H9 (cell line): ENCODE measurements at regions not wholly inside any gene's neighbourhood (a gene's known extent, or its start where the extent isn't known, plus 50 kb on each side); places are given as distances from the start of the nearest gene placed in this dataset.
A peak's percentile ranks its signal among the peaks of the same experiment; 100 is the strongest.

Source experiments
- DNase-seq: peaks from one replicate; pipeline ENCODE4 v3.0.0-alpha.2; 2017
- H2AFZ ChIP-seq: one replicate; pipeline ENCODE4 v1.6.1; 2013; ENCODE audit warnings: mild to moderate bottlenecking, low read length, control low read depth, moderate library complexity
- H2AK5ac ChIP-seq: 2 replicates; pipeline ENCODE4 v1.6.1; 2013; ENCODE audit warnings: low read length, control low read depth, mixed read lengths; ENCODE audit not compliant: insufficient read length
- H2BK120ac ChIP-seq: one replicate; pipeline ENCODE4 v1.6.1; 2013; ENCODE audit warnings: low read depth, mild to moderate bottlenecking, low read length, control low read depth, inconsistent platforms; ENCODE audit not compliant: poor library complexity, severe bottlenecking
- H2BK12ac ChIP-seq: 2 replicates; pipeline ENCODE4 v1.6.1; 2013; ENCODE audit warnings: low read length, control low read depth, mixed read lengths, low read depth; ENCODE audit not compliant: insufficient read length
- H2BK15ac ChIP-seq: 2 replicates; pipeline ENCODE4 v1.6.1; 2013; ENCODE audit warnings: low read depth, low read length, control low read depth
- H2BK20ac ChIP-seq: one replicate; pipeline ENCODE4 v1.6.1; 2013; ENCODE audit warnings: low read depth, mild to moderate bottlenecking, low read length, control low read depth, inconsistent platforms; ENCODE audit not compliant: poor library complexity, severe bottlenecking
- H2BK5ac ChIP-seq: 2 replicates; pipeline ENCODE4 v1.6.1; 2013; ENCODE audit warnings: low read length, control low read depth, mixed read lengths; ENCODE audit not compliant: insufficient read length
- H3K14ac ChIP-seq: 2 replicates; pipeline ENCODE4 v1.6.1; 2013; ENCODE audit warnings: low read length, control low read depth; ENCODE audit not compliant: insufficient read depth
- H3K18ac ChIP-seq: 2 replicates; pipeline ENCODE4 v1.6.1; 2013; ENCODE audit warnings: low read depth, mild to moderate bottlenecking, mixed read lengths, low read length, control low read depth; ENCODE audit not compliant: insufficient read length
- H3K23ac ChIP-seq: 2 replicates; pipeline ENCODE4 v1.6.1; 2013; ENCODE audit warnings: low read length, control low read depth, mixed read lengths, low read depth; ENCODE audit not compliant: insufficient read length
- H3K23me2 ChIP-seq: 2 replicates; pipeline ENCODE4 v1.6.1; 2013; ENCODE audit warnings: low read depth, mild to moderate bottlenecking, mixed read lengths, low read length, control low read depth; ENCODE audit not compliant: insufficient read length, poor library complexity, severe bottlenecking
- H3K27ac ChIP-seq: 2 replicates; pipeline ENCODE4 v1.5.1; 2013; ENCODE audit warnings: low read length, control low read depth, mixed read lengths, low read depth; ENCODE audit not compliant: insufficient read length
- H3K27me3 ChIP-seq: 2 replicates; pipeline ENCODE4 v1.6.1; 2013; ENCODE audit warnings: low read length, control low read depth, inconsistent platforms; ENCODE audit not compliant: insufficient read depth
- H3K4ac ChIP-seq: 2 replicates; pipeline ENCODE4 v1.6.1; 2013; ENCODE audit warnings: low read depth, mild to moderate bottlenecking, control low read depth, inconsistent platforms, low read length, moderate library complexity
- H3K4me1 ChIP-seq: 2 replicates; pipeline ENCODE4 v1.6.1; 2013; ENCODE audit warnings: low read length, control low read depth, inconsistent platforms; ENCODE audit not compliant: insufficient read depth
- H3K4me2 ChIP-seq: 2 replicates; pipeline ENCODE4 v1.6.1; 2013; ENCODE audit warnings: low read length, control low read depth, mixed read lengths; ENCODE audit not compliant: insufficient read length, insufficient read depth
- H3K56ac ChIP-seq: 2 replicates; pipeline ENCODE4 v1.6.1; 2013; ENCODE audit warnings: low read depth, mild to moderate bottlenecking, mixed read lengths, low read length, control low read depth; ENCODE audit not compliant: insufficient read length
- H3K79me1 ChIP-seq: 2 replicates; pipeline ENCODE4 v1.6.1; 2013; ENCODE audit warnings: low read depth, mild to moderate bottlenecking, moderate library complexity, low read length, control low read depth, inconsistent platforms; ENCODE audit not compliant: insufficient read depth, poor library complexity, severe bottlenecking
- H3K79me2 ChIP-seq: 2 replicates; pipeline ENCODE4 v1.6.1; 2013; ENCODE audit warnings: low read length, control low read depth, inconsistent platforms; ENCODE audit not compliant: insufficient read depth
- H3K9ac ChIP-seq: 2 replicates; pipeline ENCODE4 v1.6.1; 2013; ENCODE audit warnings: low read length, control low read depth, mixed read lengths; ENCODE audit not compliant: insufficient read length; ENCODE audit errors: extremely low read depth
- H3K9me3 ChIP-seq: one replicate; pipeline ENCODE4 v1.6.1; 2013; ENCODE audit warnings: low read depth, low read length, inconsistent platforms; ENCODE audit not compliant: control insufficient read depth
- H3T11ph ChIP-seq: one replicate; pipeline ENCODE4 v1.6.1; 2013; ENCODE audit warnings: mild to moderate bottlenecking, low read length, control low read depth, inconsistent platforms
- H4K20me1 ChIP-seq: one replicate; pipeline ENCODE4 v1.6.1; 2013; ENCODE audit not compliant: control insufficient read depth, insufficient read length, insufficient read depth
- H4K5ac ChIP-seq: 2 replicates; pipeline ENCODE4 v1.6.1; 2013; ENCODE audit warnings: low read depth, mild to moderate bottlenecking, mixed read lengths, low read length, control low read depth; ENCODE audit not compliant: insufficient read length
- H4K8ac ChIP-seq: replicated peaks from 2 replicates; pipeline ENCODE4 v1.6.1; 2013; ENCODE audit warnings: low read length, control low read depth, mixed read lengths, low read depth; ENCODE audit not compliant: insufficient read length
- H4K91ac ChIP-seq: 2 replicates; pipeline ENCODE4 v1.6.1; 2013; ENCODE audit warnings: low read depth, mild to moderate bottlenecking, moderate library complexity, mixed read lengths, low read length, control low read depth; ENCODE audit not compliant: insufficient read length
- H3K27ac Mint-ChIP-seq, 3 experiments: 2 replicates in 2 of 3; 3 replicates in 1 of 3; pipeline ENCODE4 v1.8.0; 2020 to 2021; ENCODE audit warnings: mixed read lengths in 3 of 3, mild to moderate bottlenecking in 1 of 3, moderate library complexity in 1 of 3
- H3K27me3 Mint-ChIP-seq: 2 replicates; pipeline ENCODE4 v1.8.0; 2021; ENCODE audit warnings: low read depth, mild to moderate bottlenecking, moderate library complexity, mixed read lengths
- H3K36me3 Mint-ChIP-seq, 3 experiments: 2 replicates in 2 of 3; 3 replicates in 1 of 3; pipeline ENCODE4 v1.8.0; 2020 to 2021; ENCODE audit warnings: low read depth in 3 of 3, mixed read lengths in 3 of 3; ENCODE audit not compliant: insufficient read depth in 1 of 3
- H3K4me1 Mint-ChIP-seq, 2 experiments: 2 replicates each; pipeline ENCODE4 v1.8.0; 2020; ENCODE audit warnings: mixed read lengths in 2 of 2
- H3K4me3 Mint-ChIP-seq, 2 experiments: 2 replicates in 1 of 2; 3 replicates in 1 of 2; pipeline ENCODE4 v1.8.0; 2020 to 2021; ENCODE audit warnings: mild to moderate bottlenecking in 2 of 2, mixed read lengths in 2 of 2, moderate library complexity in 1 of 2
- H3K9me3 Mint-ChIP-seq, 2 experiments: 2 replicates in 1 of 2; 3 replicates in 1 of 2; pipeline ENCODE4 v1.8.0; 2020; ENCODE audit warnings: mild to moderate bottlenecking in 2 of 2, mixed read lengths in 2 of 2, moderate library complexity in 1 of 2
- CTCF ChIP-seq: fragments of 200-600 bp; sonication (generic); conservative IDR thresholded peaks from 3 replicates; pipeline ENCODE4 v1.8.0; 2021; ENCODE audit warnings: antibody characterized with exemption, mild to moderate bottlenecking
- WGBS: extraction: QIAGEN DNeasy Blood & Tissue Kit; methylation state at CpG from one replicate; pipeline ENCODE4 v1.1.7; 2013; ENCODE audit warnings: missing lambda C conversion rate, low lambda C conversion rate, mixed read lengths; ENCODE audit not compliant: insufficient read length; ENCODE audit errors: extremely low coverage; 5-methylcytosine and 5-hydroxymethylcytosine counted together

- H3K23ac ChIP-seq = no peak overlapping the region
- no peaks in the 10 kb centered on the region for H3K23me2 ChIP-seq
- no peak overlapping the region for H2AK5ac ChIP-seq
- no peaks in the 10 kb centered on the region for H3K4me1 ChIP-seq
- H3K18ac ChIP-seq = no peak overlapping the region
- no peak for DNase-seq
- H3K9ac ChIP-seq = no peak overlapping the region
- H3K27me3 Mint-ChIP-seq = peaks cover 3% of the 10 kb centered on the region; the same call in 1 of the 2 replicates
- no peak for TF ChIP-seq CTCF
- H2BK12ac ChIP-seq = no peak overlapping the region
- no peak overlapping the region for H4K5ac ChIP-seq
- H3K4me3 Mint-ChIP-seq = no peak overlapping the region
- H4K91ac ChIP-seq = no peak overlapping the region
- H3K4me2 ChIP-seq = no peak overlapping the region
- H3T11ph ChIP-seq = no peak overlapping the region
- no peaks in the 10 kb centered on the region for H3K4me1 Mint-ChIP-seq
- no peak overlapping the region for H2BK5ac ChIP-seq
- no peak overlapping the region for H3K27ac ChIP-seq
- no peak overlapping the region for H3K56ac ChIP-seq
- H3K9me3 ChIP-seq = no peaks in the 10 kb centered on the region
- H3K27ac Mint-ChIP-seq = 0 out of 7 replicates have a peak overlapping the region, but pooled peaks of 2 of the 3 experiments have one; percentile 2 to 75
- H3K36me3 Mint-ChIP-seq = no peaks in the 10 kb centered on the region
- no peak overlapping the region for H2BK120ac ChIP-seq
- H4K8ac ChIP-seq = no peak overlapping the region
- no peak overlapping the region for H3K14ac ChIP-seq
- H3K9me3 Mint-ChIP-seq = no peaks in the 10 kb centered on the region; a peak in 1 of 5 replicates
- H3K79me2 ChIP-seq = no peaks in the 10 kb centered on the region
- no peak overlapping the region for H3K4ac ChIP-seq
- no peak overlapping the region for H2AFZ ChIP-seq
- no peaks in the 10 kb centered on the region for H4K20me1 ChIP-seq
- H3K79me1 ChIP-seq = no peaks in the 10 kb centered on the region
- WGBS = no CpG with 5 or more reads among the region's 1 CpG
- no peak overlapping the region for H2BK15ac ChIP-seq
- H3K27me3 ChIP-seq = no peaks in the 10 kb centered on the region
- no peak overlapping the region for H2BK20ac ChIP-seq
These were observed 85.9 kb upstream of the PMAIP1 start for GRCh38 chr18:59813942-59814341.
